ENCODE measurements at regions not wholly inside any gene's neighbourhood (a gene's known extent, or its start where the extent isn't known, plus 50 kb on each side); places are given as distances from the start of the nearest gene placed in this dataset.

DNA sequence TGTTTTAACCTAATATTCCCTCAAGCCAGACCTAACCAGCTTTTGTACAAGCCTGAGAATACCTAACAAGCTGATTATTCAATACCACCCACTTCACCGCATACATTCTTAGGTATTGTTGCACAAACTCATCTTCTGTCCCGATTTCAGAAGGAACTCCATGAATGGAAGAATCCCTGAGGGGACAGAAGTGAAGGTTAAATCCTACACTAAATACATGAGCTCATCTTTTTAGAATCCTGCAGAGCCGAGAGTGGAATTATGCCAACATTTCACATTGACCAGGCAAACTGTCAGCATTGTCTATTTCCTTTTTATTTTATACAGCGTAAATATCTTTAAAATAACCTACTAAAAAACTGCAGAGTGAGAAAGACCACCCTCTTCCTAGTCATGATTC lies 140.7 kb upstream of the PRICKLE1 start:
- Histone ChIP-seq H4K20me1 (ENCODE audit: control insufficient read depth, extremely low read depth, insufficient read depth, low read length) (no peaks in the 10 kb centered on the region), H3K9me3 (ENCODE audit: control insufficient read depth, low read depth, low read length) (peaks cover 1% of the 10 kb centered on the region), H3K27ac (ENCODE audit: control insufficient read depth, insufficient read depth, low read length) (no peak overlapping the region), H3K79me2 (ENCODE audit: control insufficient read depth, insufficient read depth, low read length) (no peaks in the 10 kb centered on the region), H3K27me3 (ENCODE audit: control insufficient read depth, extremely low read depth, insufficient read depth, low read length) (no peaks in the 10 kb centered on the region), H3K4me2 (ENCODE audit: control insufficient read depth, extremely low read depth, insufficient read depth, low read depth, low read length) (no peak overlapping the region), H3K9me1 (ENCODE audit: control insufficient read depth, extremely low read depth, insufficient read depth, low read length) (no peaks in the 10 kb centered on the region), H3K4me1 (ENCODE audit: control insufficient read depth, extremely low read depth, insufficient read depth, low read length) (no peaks in the 10 kb centered on the region), H3K36me3 (ENCODE audit: control insufficient read depth in 2 of 2, extremely low read depth in 1 of 2, insufficient read depth in 2 of 2, low read length in 2 of 2) (no peaks in the 10 kb centered on the region), H3K9ac (ENCODE audit: control insufficient read depth, extremely low read depth, insufficient read depth, low read length) (no peak overlapping the region), H3K4me3 (ENCODE audit: control insufficient read depth in 2 of 3, extremely low read depth in 1 of 3, insufficient read depth in 2 of 3, low read depth in 1 of 3, low read length in 3 of 3) (no peak overlapping the region), H2AFZ (ENCODE audit: control insufficient read depth, low read length) (no peak overlapping the region)
- dilution Hi-C loops (cut with MboI; ENCODE audit: extremely low pct_ligation_motif_present, low sequenced_read_pairs), result no loop called here
- no peak for TF ChIP-seq EZH2 (IDR thresholded peaks at IDR 0.05; ENCODE audit: low read length)
- DNase-seq (ENCODE audit: low read depth, low spot score), result no peak
- no peak for FAIRE-seq

DNA sequence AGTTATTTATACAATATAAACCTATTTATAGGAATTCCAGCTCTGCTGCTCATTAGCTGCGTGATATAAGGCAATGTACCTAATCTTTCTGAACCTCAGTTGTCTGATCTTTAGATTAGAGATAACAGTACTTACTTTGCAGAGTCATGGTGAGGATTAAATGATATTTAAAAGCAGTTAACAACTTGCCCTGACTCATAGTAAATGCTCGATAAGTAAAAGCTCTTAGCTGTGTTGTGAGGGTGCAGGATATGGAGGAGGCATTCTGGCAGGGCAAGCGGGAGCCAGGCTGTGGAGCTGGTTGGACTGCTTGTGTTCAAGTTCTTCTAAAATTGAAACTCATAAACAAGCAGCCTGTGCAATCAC lies 140.0 kb upstream of the PRICKLE1 start:
- H3K36me3 ChIP-seq (ENCODE audit: control insufficient read depth in 2 of 2, extremely low read depth in 1 of 2, insufficient read depth in 2 of 2, low read length in 2 of 2), result no peaks in the 10 kb centered on the region
- no peak overlapping the region for H2AFZ ChIP-seq (ENCODE audit: control insufficient read depth, low read length)
- H3K27me3 ChIP-seq (ENCODE audit: control insufficient read depth, extremely low read depth, insufficient read depth, low read length), result no peaks in the 10 kb centered on the region
- dilution Hi-C loops (cut with MboI; ENCODE audit: extremely low pct_ligation_motif_present, low sequenced_read_pairs), result no loop called here
- no peak for FAIRE-seq
- H3K9me3 ChIP-seq (ENCODE audit: control insufficient read depth, low read depth, low read length), result peaks cover 1% of the 10 kb centered on the region
- no peak overlapping the region for H3K4me2 ChIP-seq (ENCODE audit: control insufficient read depth, extremely low read depth, insufficient read depth, low read depth, low read length)
- H3K79me2 ChIP-seq (ENCODE audit: control insufficient read depth, insufficient read depth, low read length), result no peaks in the 10 kb centered on the region
- TF ChIP-seq, protein P1, sequence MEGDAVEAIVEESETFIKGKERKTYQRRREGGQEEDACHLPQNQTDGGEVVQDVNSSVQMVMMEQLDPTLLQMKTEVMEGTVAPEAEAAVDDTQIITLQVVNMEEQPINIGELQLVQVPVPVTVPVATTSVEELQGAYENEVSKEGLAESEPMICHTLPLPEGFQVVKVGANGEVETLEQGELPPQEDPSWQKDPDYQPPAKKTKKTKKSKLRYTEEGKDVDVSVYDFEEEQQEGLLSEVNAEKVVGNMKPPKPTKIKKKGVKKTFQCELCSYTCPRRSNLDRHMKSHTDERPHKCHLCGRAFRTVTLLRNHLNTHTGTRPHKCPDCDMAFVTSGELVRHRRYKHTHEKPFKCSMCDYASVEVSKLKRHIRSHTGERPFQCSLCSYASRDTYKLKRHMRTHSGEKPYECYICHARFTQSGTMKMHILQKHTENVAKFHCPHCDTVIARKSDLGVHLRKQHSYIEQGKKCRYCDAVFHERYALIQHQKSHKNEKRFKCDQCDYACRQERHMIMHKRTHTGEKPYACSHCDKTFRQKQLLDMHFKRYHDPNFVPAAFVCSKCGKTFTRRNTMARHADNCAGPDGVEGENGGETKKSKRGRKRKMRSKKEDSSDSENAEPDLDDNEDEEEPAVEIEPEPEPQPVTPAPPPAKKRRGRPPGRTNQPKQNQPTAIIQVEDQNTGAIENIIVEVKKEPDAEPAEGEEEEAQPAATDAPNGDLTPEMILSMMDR (optimal IDR thresholded peaks at IDR 0.05 in 1 of 3, IDR thresholded peaks at IDR 0.05 in 1 of 3, conservative IDR thresholded peaks at IDR 0.05 in 1 of 3; ENCODE audit: extremely low read depth in 1 of 3, insufficient read depth in 2 of 3, low read length in 3 of 3), result no peak
- no peak for TF ChIP-seq EZH2 (IDR thresholded peaks at IDR 0.05; ENCODE audit: low read length)
- no peaks in the 10 kb centered on the region for H4K20me1 ChIP-seq (ENCODE audit: control insufficient read depth, extremely low read depth, insufficient read depth, low read length)
- no peak overlapping the region for H3K9ac ChIP-seq (ENCODE audit: control insufficient read depth, extremely low read depth, insufficient read depth, low read length)
- DNase-seq (ENCODE audit: low read depth, low spot score), result no peak
- H3K9me1 ChIP-seq (ENCODE audit: control insufficient read depth, extremely low read depth, insufficient read depth, low read length), result no peaks in the 10 kb centered on the region
- H3K4me3 ChIP-seq (ENCODE audit: control insufficient read depth in 2 of 3, extremely low read depth in 1 of 3, insufficient read depth in 2 of 3, low read depth in 1 of 3, low read length in 3 of 3), result no peak overlapping the region
- no peaks in the 10 kb centered on the region for H3K4me1 ChIP-seq (ENCODE audit: control insufficient read depth, extremely low read depth, insufficient read depth, low read length)
- H3K27ac ChIP-seq (ENCODE audit: control insufficient read depth, insufficient read depth, low read length), result no peak overlapping the region

DNA sequence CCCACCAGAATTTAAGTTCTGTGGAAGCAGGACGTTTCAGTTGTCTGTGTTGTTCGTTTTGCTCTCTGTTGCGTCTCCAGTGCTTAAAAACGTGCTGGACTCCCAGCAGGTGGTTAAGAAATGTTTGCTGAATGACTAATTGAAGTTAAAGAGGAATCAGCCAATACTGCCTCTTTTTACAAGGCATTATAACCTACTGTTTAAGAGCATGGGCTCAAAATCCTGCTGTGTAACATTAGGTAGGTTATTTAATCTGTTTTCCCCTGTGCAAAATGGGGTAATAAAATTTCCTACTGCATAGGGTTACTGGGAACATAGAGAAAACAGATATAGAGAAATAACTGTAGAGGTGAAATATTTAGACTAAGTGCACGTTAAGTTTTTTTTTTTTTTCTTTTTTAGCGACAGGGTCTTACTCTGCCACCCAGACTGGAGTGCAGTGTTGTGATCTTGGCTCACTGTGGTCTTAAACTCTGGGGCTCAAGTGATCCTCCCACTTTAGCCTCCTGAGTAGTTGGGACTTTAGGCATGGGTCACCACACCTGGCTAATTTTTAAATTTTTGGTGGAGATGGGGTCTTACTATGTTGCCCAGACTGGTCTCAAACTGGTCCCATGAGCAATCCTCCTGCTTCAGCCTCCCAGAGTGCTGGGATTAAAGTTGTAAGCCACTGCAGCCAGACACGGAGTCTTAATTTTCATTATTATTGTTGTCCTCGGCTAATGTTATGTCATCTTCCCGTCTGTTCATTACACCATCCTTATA lies 139.4 kb upstream of the PRICKLE1 start:
- FAIRE-seq (no peak), DNase-seq (ENCODE audit: low read depth, low spot score) (no peak)
- Histone ChIP-seq H3K27me3 (ENCODE audit: control insufficient read depth, extremely low read depth, insufficient read depth, low read length) (no peaks in the 10 kb centered on the region), H3K9me1 (ENCODE audit: control insufficient read depth, extremely low read depth, insufficient read depth, low read length) (no peaks in the 10 kb centered on the region), H3K9me3 (ENCODE audit: control insufficient read depth, low read depth, low read length) (peaks cover 1% of the 10 kb centered on the region), H3K4me1 (ENCODE audit: control insufficient read depth, extremely low read depth, insufficient read depth, low read length) (no peaks in the 10 kb centered on the region), H3K27ac (ENCODE audit: control insufficient read depth, insufficient read depth, low read length) (no peak overlapping the region), H3K36me3 (ENCODE audit: control insufficient read depth in 2 of 2, extremely low read depth in 1 of 2, insufficient read depth in 2 of 2, low read length in 2 of 2) (no peaks in the 10 kb centered on the region), H3K9ac (ENCODE audit: control insufficient read depth, extremely low read depth, insufficient read depth, low read length) (no peak overlapping the region), H4K20me1 (ENCODE audit: control insufficient read depth, extremely low read depth, insufficient read depth, low read length) (no peaks in the 10 kb centered on the region), H3K4me3 (ENCODE audit: control insufficient read depth in 2 of 3, extremely low read depth in 1 of 3, insufficient read depth in 2 of 3, low read depth in 1 of 3, low read length in 3 of 3) (no peak overlapping the region), H3K79me2 (ENCODE audit: control insufficient read depth, insufficient read depth, low read length) (no peaks in the 10 kb centered on the region), H3K4me2 (ENCODE audit: control insufficient read depth, extremely low read depth, insufficient read depth, low read depth, low read length) (no peak overlapping the region), H2AFZ (ENCODE audit: control insufficient read depth, low read length) (no peak overlapping the region)
- dilution Hi-C loops (cut with MboI; ENCODE audit: extremely low pct_ligation_motif_present, low sequenced_read_pairs), result no loop called here
- no peak for TF ChIP-seq EZH2 (IDR thresholded peaks at IDR 0.05; ENCODE audit: low read length)
- TF ChIP-seq, protein P1 (optimal IDR thresholded peaks at IDR 0.05 in 1 of 3, IDR thresholded peaks at IDR 0.05 in 1 of 3, conservative IDR thresholded peaks at IDR 0.05 in 1 of 3; ENCODE audit: extremely low read depth in 1 of 3, insufficient read depth in 2 of 3, low read length in 3 of 3), result no peak

Measured in keratinocyte (primary cell).